ENCODE measurements at regions not wholly inside any gene's neighbourhood (a gene's known extent, or its start where the extent isn't known, plus 50 kb on each side); places are given as distances from the start of the nearest gene placed in this dataset.

GRCh38 chr3:66693461-66694031, 192.7 kb upstream of the LRIG1 start (continued):
- TF ChIP-seq CHD7 (IDR thresholded peaks at IDR 0.05; ENCODE audit: insufficient replicate concordance, low read length) = no peak
- no peak for TF ChIP-seq SRF (IDR thresholded peaks at IDR 0.05; ENCODE audit: low read depth, low read length)

Data from H1 (cell line).